ENCODE measurements at regions not wholly inside any gene's neighbourhood (a gene's known extent, or its start where the extent isn't known, plus 50 kb on each side); places are given as distances from the start of the nearest gene placed in this dataset.
"Not testable (repeated sequence)": the region's sequence is repeated elsewhere in the genome, so short reads cannot be mapped to it uniquely, and the experiment has no call there.

GRCh38 chr4:96414853-96415252, 575.0 kb downstream of the PDHA2 start:
- H3K27ac Mint-ChIP-seq; H3K27ac ChIP-seq (ENCODE audit: low read depth, low read length); H3K36me3 Mint-ChIP-seq; H3K27me3 Mint-ChIP-seq; CTCF ChIA-PET (ENCODE audit: partially characterized antibody); intact Hi-C loops (cut with micrococcal nuclease); H3K9me3 Mint-ChIP-seq; H3K4me3 Mint-ChIP-seq; H3K36me3 ChIP-seq (ENCODE audit: insufficient read depth, low read length); H3K4me3 ChIP-seq (ENCODE audit: low read length in 2 of 2); H3K4me1 ChIP-seq (ENCODE audit: insufficient read depth, low read length); H3K27me3 ChIP-seq (ENCODE audit: insufficient read depth, low read length); H3K9me3 ChIP-seq (ENCODE audit: control insufficient read depth in 1 of 2, low read length in 2 of 2); POLR2A ChIA-PET (ENCODE audit: partially characterized antibody); H3K4me1 Mint-ChIP-seq: not testable (repeated sequence)
- peak in 1 of 5 donors; percentile 13 for DNase-seq

- DNase-seq: no peak
- no peak overlapping the region for H3K27ac ChIP-seq (ENCODE audit: low read depth, low read length)
- H3K27me3 Mint-ChIP-seq: no peaks in the 10 kb centered on the region
- CTCF ChIA-PET (ENCODE audit: partially characterized antibody): interaction anchor here (1.2 kb wide), 1 partner anchor 9 kb away, joined by 5 read pairs; no protein-coding TSS in a partner anchor
- intact Hi-C loops (cut with micrococcal nuclease): no loop called here
- H3K27ac Mint-ChIP-seq: no peak overlapping the region
- no peaks in the 10 kb centered on the region for H3K27me3 ChIP-seq (ENCODE audit: insufficient read depth, low read length)
- H3K4me1 Mint-ChIP-seq: no peaks in the 10 kb centered on the region
- peaks cover 0 to 6% (median 1%) of the 10 kb centered on the region in 8 donors for H3K9me3 Mint-ChIP-seq
- POLR2A ChIA-PET (ENCODE audit: partially characterized antibody): no interaction called here
- no peak overlapping the region for H3K4me3 Mint-ChIP-seq
- H3K4me1 ChIP-seq (ENCODE audit: insufficient read depth, low read length): no peaks in the 10 kb centered on the region
- H3K36me3 ChIP-seq (ENCODE audit: insufficient read depth, low read length): no peaks in the 10 kb centered on the region
- H3K36me3 Mint-ChIP-seq: no peaks in the 10 kb centered on the region
- H3K4me3 ChIP-seq (ENCODE audit: low read length in 2 of 2): no peak overlapping the region
- H3K9me3 ChIP-seq (ENCODE audit: control insufficient read depth in 1 of 2, low read length in 2 of 2): no peaks in the 10 kb centered on the region
Observed at GRCh38 chr4:96429657-96430056, 589.8 kb downstream of the PDHA2 start.

GRCh38 chr4:96431094-96431493, 591.2 kb downstream of the PDHA2 start:
- H3K27me3 Mint-ChIP-seq: no peaks in the 10 kb centered on the region
- POLR2A ChIA-PET (ENCODE audit: partially characterized antibody): no interaction called here
- H3K36me3 Mint-ChIP-seq: no peaks in the 10 kb centered on the region
- no peaks in the 10 kb centered on the region for H3K27me3 ChIP-seq (ENCODE audit: insufficient read depth, low read length)
- H3K4me1 Mint-ChIP-seq: no peaks in the 10 kb centered on the region
- DNase-seq: no peak
- intact Hi-C loops (cut with micrococcal nuclease): no loop called here
- no peak overlapping the region for H3K4me3 Mint-ChIP-seq
- CTCF ChIA-PET (ENCODE audit: partially characterized antibody): no interaction called here
- H3K9me3 ChIP-seq (ENCODE audit: control insufficient read depth in 1 of 2, low read length in 2 of 2): no peaks in the 10 kb centered on the region
- peaks cover 0 to 4% (median 1%) of the 10 kb centered on the region in 8 donors for H3K9me3 Mint-ChIP-seq
- no peak overlapping the region for H3K27ac ChIP-seq (ENCODE audit: low read depth, low read length)
- no peaks in the 10 kb centered on the region for H3K4me1 ChIP-seq (ENCODE audit: insufficient read depth, low read length)
- H3K27ac Mint-ChIP-seq: no peak overlapping the region
- H3K36me3 ChIP-seq (ENCODE audit: insufficient read depth, low read length): no peaks in the 10 kb centered on the region
- no peak overlapping the region for H3K4me3 ChIP-seq (ENCODE audit: low read length in 2 of 2)

GRCh38 chr4:96448315-96448872, 608.5 kb downstream of the PDHA2 start:
- Histone ChIP-seq H3K9me3 (ENCODE audit: control insufficient read depth in 1 of 2, low read length in 2 of 2) (peaks cover 0 to 16% of the 10 kb centered on the region in 2 donors), H3K36me3 (ENCODE audit: insufficient read depth, low read length) (no peaks in the 10 kb centered on the region), H3K4me1 (ENCODE audit: insufficient read depth, low read length) (no peaks in the 10 kb centered on the region), H3K27ac (ENCODE audit: low read depth, low read length) (no peak overlapping the region), H3K4me3 (ENCODE audit: low read length in 2 of 2) (no peak overlapping the region), H3K27me3 (ENCODE audit: insufficient read depth, low read length) (no peaks in the 10 kb centered on the region)
- no peak overlapping the region for H3K4me3 Mint-ChIP-seq
- H3K36me3 Mint-ChIP-seq: peaks cover 0 to 4% of the 10 kb centered on the region in 2 donors
- no peak for DNase-seq
- ChIA-PET POLR2A (ENCODE audit: partially characterized antibody) (no interaction called here), CTCF (ENCODE audit: partially characterized antibody) (no interaction called here)
- no peaks in the 10 kb centered on the region for H3K27me3 Mint-ChIP-seq
- intact Hi-C loops (cut with micrococcal nuclease): no loop called here
- H3K27ac Mint-ChIP-seq: no peak overlapping the region
- no peaks in the 10 kb centered on the region for H3K4me1 Mint-ChIP-seq
- H3K9me3 Mint-ChIP-seq: peaks cover 4 to 46% (median 29%) of the 10 kb centered on the region in 8 donors

DNA sequence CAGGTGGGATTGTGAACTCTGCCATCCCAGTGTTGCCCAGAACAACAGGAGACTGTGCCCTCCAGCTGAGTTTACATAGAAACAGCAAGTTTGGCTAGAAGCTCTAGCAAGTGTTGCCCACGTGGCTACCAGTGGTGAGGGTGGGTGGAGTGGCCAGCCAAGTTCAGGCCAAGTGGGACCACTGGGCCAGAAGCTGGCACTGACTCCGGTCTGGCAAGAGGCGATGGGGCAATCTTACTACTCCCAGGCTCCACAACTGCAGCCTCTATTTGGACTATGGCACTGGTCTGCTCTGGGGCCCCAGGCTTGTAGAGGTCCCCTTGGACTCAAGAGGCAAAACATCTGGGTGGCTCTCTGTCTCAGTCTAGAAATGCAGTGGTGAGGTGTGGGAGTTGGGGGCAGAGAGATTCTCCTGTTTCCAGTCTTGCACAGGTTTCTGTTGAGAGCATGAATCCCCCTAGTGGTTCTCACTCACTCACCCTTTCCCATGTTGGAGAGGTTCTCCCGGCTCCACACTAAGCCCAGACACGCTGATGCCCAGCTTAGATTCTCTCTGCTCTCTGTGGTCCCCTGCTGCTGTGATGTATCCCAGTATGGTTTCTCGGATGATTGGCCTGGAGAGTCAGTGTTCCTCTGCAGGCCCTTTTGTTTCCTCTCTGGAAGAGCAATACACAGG, 615.3 kb downstream of the PDHA2 start:
- Histone ChIP-seq H3K27me3 (ENCODE audit: insufficient read depth, low read length) (no peaks in the 10 kb centered on the region), H3K9me3 (ENCODE audit: control insufficient read depth in 1 of 2, low read length in 2 of 2) (no peaks in the 10 kb centered on the region), H3K4me3 (ENCODE audit: low read length in 2 of 2) (no peak overlapping the region), H3K4me1 (ENCODE audit: insufficient read depth, low read length) (no peaks in the 10 kb centered on the region), H3K36me3 (ENCODE audit: insufficient read depth, low read length) (no peaks in the 10 kb centered on the region), H3K27ac (ENCODE audit: low read depth, low read length) (no peak overlapping the region)
- no peak overlapping the region for H3K27ac Mint-ChIP-seq
- ChIA-PET CTCF (ENCODE audit: partially characterized antibody) (no interaction called here), POLR2A (ENCODE audit: partially characterized antibody) (no interaction called here)
- no peaks in the 10 kb centered on the region for H3K27me3 Mint-ChIP-seq
- DNase-seq: no peak
- H3K4me1 Mint-ChIP-seq: no peaks in the 10 kb centered on the region
- intact Hi-C loops (cut with micrococcal nuclease): no loop called here
- no peaks in the 10 kb centered on the region for H3K36me3 Mint-ChIP-seq
- H3K4me3 Mint-ChIP-seq: no peak overlapping the region
- H3K9me3 Mint-ChIP-seq: peaks cover 2 to 14% (median 9%) of the 10 kb centered on the region in 8 donors

- POLR2A ChIA-PET (ENCODE audit: partially characterized antibody); H3K27ac Mint-ChIP-seq; H3K27me3 Mint-ChIP-seq; H3K4me3 Mint-ChIP-seq; intact Hi-C loops (cut with micrococcal nuclease); H3K4me1 Mint-ChIP-seq; DNase-seq; H3K9me3 ChIP-seq (ENCODE audit: control insufficient read depth in 1 of 2, low read length in 2 of 2); H3K4me3 ChIP-seq (ENCODE audit: low read length in 2 of 2); H3K9me3 Mint-ChIP-seq; CTCF ChIA-PET (ENCODE audit: partially characterized antibody); H3K36me3 Mint-ChIP-seq; H3K27me3 ChIP-seq (ENCODE audit: insufficient read depth, low read length); H3K27ac ChIP-seq (ENCODE audit: low read depth, low read length); H3K4me1 ChIP-seq (ENCODE audit: insufficient read depth, low read length); H3K36me3 ChIP-seq (ENCODE audit: insufficient read depth, low read length): not testable (repeated sequence)
Observed at GRCh38 chr4:96458031-96458430, 618.1 kb downstream of the PDHA2 start.

DNA sequence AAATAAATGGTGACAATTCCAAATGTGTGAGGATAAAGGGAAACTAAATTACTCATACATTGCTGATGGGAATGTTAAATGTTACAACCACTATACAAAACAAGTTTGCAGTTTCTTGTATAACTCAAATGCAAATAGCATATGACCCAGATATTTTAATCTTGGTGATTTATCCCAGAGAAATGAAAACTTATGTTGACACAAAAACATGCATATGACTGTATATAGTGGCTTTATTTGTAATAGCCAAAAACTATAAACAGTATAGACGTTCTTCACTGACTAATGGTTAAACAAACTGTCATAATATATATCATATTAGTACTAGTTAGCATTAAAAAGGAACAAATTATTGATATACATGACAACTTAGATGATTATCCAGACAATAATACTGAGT, 619.2 kb downstream of the PDHA2 start:
- H3K36me3 Mint-ChIP-seq: no peaks in the 10 kb centered on the region
- no peak overlapping the region for H3K4me3 ChIP-seq (ENCODE audit: low read length in 2 of 2)
- ChIA-PET POLR2A (ENCODE audit: partially characterized antibody) (no interaction called here), CTCF (ENCODE audit: partially characterized antibody) (no interaction called here)
- no peak overlapping the region for H3K27ac Mint-ChIP-seq
- no peaks in the 10 kb centered on the region for H3K27me3 ChIP-seq (ENCODE audit: insufficient read depth, low read length)
- no peak overlapping the region for H3K4me3 Mint-ChIP-seq
- DNase-seq: no peak
- H3K4me1 Mint-ChIP-seq: no peaks in the 10 kb centered on the region
- intact Hi-C loops (cut with micrococcal nuclease): no loop called here
- no peaks in the 10 kb centered on the region for H3K36me3 ChIP-seq (ENCODE audit: insufficient read depth, low read length)
- H3K27me3 Mint-ChIP-seq: no peaks in the 10 kb centered on the region
- H3K4me1 ChIP-seq (ENCODE audit: insufficient read depth, low read length): no peaks in the 10 kb centered on the region
- no peaks in the 10 kb centered on the region for H3K9me3 ChIP-seq (ENCODE audit: control insufficient read depth in 1 of 2, low read length in 2 of 2)
- H3K9me3 Mint-ChIP-seq: peaks cover 0 to 11% (median 6%) of the 10 kb centered on the region in 8 donors
- no peak overlapping the region for H3K27ac ChIP-seq (ENCODE audit: low read depth, low read length)

Data from CD4-positive, alpha-beta memory T cell (primary cell).